Colonic mucosa (tissue), 4 donors: ENCODE measurements at regions not wholly inside any gene's neighbourhood (a gene's known extent, or its start where the extent isn't known, plus 50 kb on each side); places are given as distances from the start of the nearest gene placed in this dataset.

ENCODE experiments used
- DNase-seq: peaks from one replicate; pipeline ENCODE4 v3.0.0-alpha.2; 2020
- H3K27ac ChIP-seq: fragments of 200-600 bp; one replicate; pipeline ENCODE4 v1.8.0; 2021
- H3K27me3 ChIP-seq: fragments of 200-600 bp; one replicate; pipeline ENCODE4 v1.8.0; 2021
- H3K36me3 ChIP-seq: fragments of 200-600 bp; one replicate; pipeline ENCODE4 v1.8.0; 2021
- H3K4me1 ChIP-seq: fragments of 200-600 bp; one replicate; pipeline ENCODE4 v1.8.0; 2021; ENCODE audit warnings: mild to moderate bottlenecking
- H3K4me3 ChIP-seq: fragments of 200-600 bp; one replicate; pipeline ENCODE4 v1.8.0; 2021
- H3K9ac ChIP-seq, 2 donors: one replicate each; pipeline ENCODE4 v1.7.0; 2013; ENCODE audit warnings: control low read depth in 2 of 2, low read depth in 2 of 2, low read length in 2 of 2
- H3K9me3 ChIP-seq: fragments of 200-600 bp; one replicate; pipeline ENCODE4 v1.8.0; 2021
- intact Hi-C: fragments of 100-400 bp; cut with DNase I; formaldehyde crosslinking; loops from one replicate; pipeline ENCODE4 v1.14.1; 2022
- TF ChIP-seq, protein P1 (sequence below): fragments of 200-600 bp; IDR thresholded peaks from one replicate; pipeline ENCODE4 v1.8.0; 2022; ENCODE audit warnings: antibody characterized with exemption, mild to moderate bottlenecking
- donor health status: healthy.
- donor health status: DM: no; HTN: no; CAD: no.
- donor health status: DM: no; HTN: no; CAD: no.

DNA sequence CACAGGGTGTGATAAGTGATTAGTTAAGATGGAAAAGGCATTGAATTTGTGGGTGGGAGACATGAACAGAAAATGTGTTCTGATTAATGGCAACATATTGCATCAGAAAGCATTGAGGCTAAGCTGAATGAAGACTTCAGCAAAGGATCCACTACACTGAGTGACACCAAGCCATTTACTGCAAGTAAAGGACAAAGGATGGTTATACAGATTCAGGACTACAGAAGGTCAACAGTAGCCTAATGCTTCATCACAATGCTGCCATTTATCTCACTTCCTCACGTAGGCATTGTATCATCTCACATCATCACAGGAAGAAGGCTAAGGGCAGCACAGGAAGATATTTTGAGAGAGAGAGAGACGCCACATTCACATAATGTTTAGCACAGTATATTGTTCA is 398.2 kb downstream of the COL12A1 start:
- no peak for DNase-seq
- Histone ChIP-seq H3K27me3 (no peaks in the 10 kb centered on the region), H3K4me3 (no peak overlapping the region), H3K27ac (no peak overlapping the region), H3K36me3 (no peaks in the 10 kb centered on the region), H3K9me3 (no peaks in the 10 kb centered on the region), H3K4me1 (no peaks in the 10 kb centered on the region), H3K9ac (no peak overlapping the region)
- TF ChIP-seq, protein P1, sequence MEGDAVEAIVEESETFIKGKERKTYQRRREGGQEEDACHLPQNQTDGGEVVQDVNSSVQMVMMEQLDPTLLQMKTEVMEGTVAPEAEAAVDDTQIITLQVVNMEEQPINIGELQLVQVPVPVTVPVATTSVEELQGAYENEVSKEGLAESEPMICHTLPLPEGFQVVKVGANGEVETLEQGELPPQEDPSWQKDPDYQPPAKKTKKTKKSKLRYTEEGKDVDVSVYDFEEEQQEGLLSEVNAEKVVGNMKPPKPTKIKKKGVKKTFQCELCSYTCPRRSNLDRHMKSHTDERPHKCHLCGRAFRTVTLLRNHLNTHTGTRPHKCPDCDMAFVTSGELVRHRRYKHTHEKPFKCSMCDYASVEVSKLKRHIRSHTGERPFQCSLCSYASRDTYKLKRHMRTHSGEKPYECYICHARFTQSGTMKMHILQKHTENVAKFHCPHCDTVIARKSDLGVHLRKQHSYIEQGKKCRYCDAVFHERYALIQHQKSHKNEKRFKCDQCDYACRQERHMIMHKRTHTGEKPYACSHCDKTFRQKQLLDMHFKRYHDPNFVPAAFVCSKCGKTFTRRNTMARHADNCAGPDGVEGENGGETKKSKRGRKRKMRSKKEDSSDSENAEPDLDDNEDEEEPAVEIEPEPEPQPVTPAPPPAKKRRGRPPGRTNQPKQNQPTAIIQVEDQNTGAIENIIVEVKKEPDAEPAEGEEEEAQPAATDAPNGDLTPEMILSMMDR, result no peak
- intact Hi-C loops, result no loop called here

DNA sequence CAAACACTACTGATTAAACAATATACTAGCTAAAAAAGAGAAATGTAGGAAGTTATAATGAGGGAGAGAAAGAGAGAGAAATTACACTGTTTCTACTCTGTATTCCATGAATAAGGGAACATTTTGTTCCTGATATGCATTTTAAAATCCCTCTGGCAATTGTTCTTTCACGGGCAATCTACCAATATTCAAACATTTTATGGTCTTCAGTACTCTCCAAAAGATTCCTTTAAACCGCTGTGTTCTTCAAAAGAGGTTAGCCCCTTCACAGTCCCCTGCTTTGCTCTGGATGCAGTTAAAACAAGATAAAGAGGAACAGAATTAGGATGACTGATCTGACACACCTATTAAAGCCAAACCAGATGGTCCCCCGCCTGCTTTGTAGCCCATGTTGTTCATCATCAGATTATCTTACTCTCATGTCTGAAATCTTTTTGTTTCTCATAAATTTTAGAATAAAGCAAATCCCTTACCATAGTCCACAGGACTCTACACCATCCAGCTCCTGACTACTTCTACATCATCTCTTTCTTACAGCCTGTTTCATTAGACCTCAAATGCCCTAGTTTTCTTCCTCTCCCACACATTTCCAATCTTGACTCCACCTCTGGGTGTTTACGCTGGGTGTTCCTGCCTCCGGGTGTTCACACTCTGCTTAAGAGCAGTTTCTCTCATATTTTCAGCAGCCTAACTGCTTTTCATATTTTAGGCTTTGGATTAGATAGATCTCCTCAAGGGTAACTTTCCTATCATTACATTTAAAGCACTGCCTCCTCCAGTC is 399.7 kb downstream of the COL12A1 start:
- no peaks in the 10 kb centered on the region for H3K36me3 ChIP-seq
- DNase-seq, result no peak
- H3K4me1 ChIP-seq, result no peaks in the 10 kb centered on the region
- intact Hi-C loops, result no loop called here
- no peak overlapping the region for H3K27ac ChIP-seq
- no peak overlapping the region for H3K9ac ChIP-seq
- no peaks in the 10 kb centered on the region for H3K27me3 ChIP-seq
- H3K4me3 ChIP-seq, result no peak overlapping the region
- TF ChIP-seq, protein P1, result no peak
- no peaks in the 10 kb centered on the region for H3K9me3 ChIP-seq

DNA sequence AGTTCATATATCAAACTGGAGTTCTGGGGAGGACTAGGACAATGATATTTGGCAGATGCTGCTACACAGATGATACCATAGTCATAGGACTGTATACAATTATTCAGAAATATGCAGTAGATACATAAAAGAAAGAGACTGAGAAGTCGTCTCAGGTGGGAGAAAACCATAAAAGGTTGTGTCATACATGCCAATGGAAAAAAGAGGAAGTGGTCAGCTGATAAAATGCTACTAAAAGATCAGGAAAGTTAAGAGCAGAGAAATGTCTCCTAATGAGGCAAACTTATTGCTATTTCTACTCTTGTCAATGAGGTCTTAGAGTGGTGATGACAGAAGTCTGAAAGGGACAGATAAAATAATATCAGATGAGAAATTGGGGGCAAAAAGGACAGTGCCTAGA is 407.6 kb downstream of the COL12A1 start:
- Histone ChIP-seq H3K9me3 (no peaks in the 10 kb centered on the region), H3K9ac (no peak overlapping the region), H3K36me3 (no peaks in the 10 kb centered on the region), H3K27me3 (no peaks in the 10 kb centered on the region), H3K27ac (no peak overlapping the region), H3K4me1 (no peaks in the 10 kb centered on the region), H3K4me3 (no peak overlapping the region)
- DNase-seq, result no peak
- intact Hi-C loops, result no loop called here
- TF ChIP-seq, protein P1, result no peak

DNA sequence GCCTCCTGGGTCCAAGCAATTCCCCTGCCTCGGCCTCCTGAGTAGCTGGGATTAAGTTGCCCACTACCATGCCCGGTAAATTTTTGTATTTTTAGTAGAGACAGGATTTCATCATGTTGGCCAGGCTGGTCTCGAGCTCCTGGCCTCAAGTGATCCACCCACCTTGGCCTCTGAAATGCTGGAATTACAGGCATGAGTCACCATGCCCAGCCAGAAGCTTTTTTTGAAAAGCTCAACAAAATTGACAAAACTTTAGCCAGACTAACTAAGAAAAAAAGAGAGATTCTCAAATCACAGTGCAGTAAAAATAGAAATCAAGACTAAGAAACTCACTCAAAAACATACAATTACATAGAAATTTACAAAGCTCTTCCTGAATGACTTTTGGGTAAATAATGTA is 420.6 kb downstream of the COL12A1 start:
- Histone ChIP-seq H3K4me3 (no peak overlapping the region), H3K27ac (no peak overlapping the region), H3K27me3 (no peaks in the 10 kb centered on the region), H3K4me1 (no peaks in the 10 kb centered on the region), H3K9me3 (no peaks in the 10 kb centered on the region), H3K9ac (no peak overlapping the region), H3K36me3 (no peaks in the 10 kb centered on the region)
- TF ChIP-seq, protein P1, result no peak
- intact Hi-C loops, result no loop called here
- no peak for DNase-seq

DNA sequence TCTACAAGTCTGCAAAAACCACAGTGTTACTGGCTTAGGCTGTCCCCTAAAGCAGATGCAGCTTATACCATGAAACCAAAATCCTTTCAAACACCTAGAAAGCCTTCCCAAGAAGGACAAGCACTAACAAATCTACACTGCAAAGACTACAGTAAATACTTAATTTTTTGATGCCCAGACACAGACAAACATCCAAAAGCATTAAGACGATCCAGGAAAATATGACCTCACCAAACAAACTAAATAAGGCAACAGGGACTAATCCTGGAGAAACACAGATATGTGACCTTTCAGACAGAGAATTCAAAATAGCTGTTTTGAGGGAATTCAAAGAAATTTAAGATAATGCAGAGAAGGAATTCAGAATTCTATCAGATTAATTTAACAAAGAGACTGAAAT is 423.5 kb downstream of the COL12A1 start:
- Histone ChIP-seq H3K4me1 (no peaks in the 10 kb centered on the region), H3K9me3 (no peaks in the 10 kb centered on the region), H3K9ac (no peak overlapping the region), H3K27ac (no peak overlapping the region), H3K36me3 (no peaks in the 10 kb centered on the region), H3K27me3 (no peaks in the 10 kb centered on the region), H3K4me3 (no peak overlapping the region)
- intact Hi-C loops, result no loop called here
- no peak for DNase-seq
- TF ChIP-seq, protein P1, result no peak
